Lung (tissue), 11 donors: ENCODE measurements at regions not wholly inside any gene's neighbourhood (a gene's known extent, or its start where the extent isn't known, plus 50 kb on each side); places are given as distances from the start of the nearest gene placed in this dataset.

ENCODE experiments used
- ATAC-seq: fragments of 200-7000 bp; cut with Tn5 transposase; one replicate; pipeline ENCODE4 v1.9.1; 2020; ENCODE audit warnings: moderate number of reproducible peaks; ENCODE audit not compliant: insufficient read depth, low FRiP score
- DNase-seq, 3 donors: peaks; one replicate each; pipeline ENCODE4 v3.0.0-alpha.2; 2013 to 2017
- H3K27ac ChIP-seq, 2 donors: one replicate each; pipeline ENCODE4 v1.5.1; 2013; ENCODE audit warnings: mild to moderate bottlenecking in 2 of 2, moderate library complexity in 2 of 2, control low read depth in 1 of 2, inconsistent platforms in 1 of 2, low read depth in 1 of 2, low read length in 1 of 2
- H3K27me3 ChIP-seq, 3 donors: one replicate each; pipeline ENCODE4 v1.5.1; 2013; ENCODE audit warnings: low read length in 2 of 3; ENCODE audit not compliant: control insufficient read depth in 3 of 3, insufficient read depth in 3 of 3
- H3K36me3 ChIP-seq, 4 donors: one replicate each; pipeline ENCODE4 v1.5.1; 2013; ENCODE audit warnings: low read length in 4 of 4, mild to moderate bottlenecking in 1 of 4, moderate library complexity in 1 of 4; ENCODE audit not compliant: control insufficient read depth in 4 of 4, insufficient read depth in 4 of 4
- H3K4me1 ChIP-seq, 5 donors: one replicate each; pipeline ENCODE4 v1.5.1; 2013; ENCODE audit warnings: low read length in 5 of 5, mild to moderate bottlenecking in 2 of 5, moderate library complexity in 1 of 5; ENCODE audit not compliant: control insufficient read depth in 5 of 5, insufficient read depth in 5 of 5
- H3K4me3 ChIP-seq: one replicate; pipeline ENCODE4 v1.5.1; 2013; ENCODE audit warnings: mild to moderate bottlenecking, control low read depth, moderate library complexity
- H3K9ac ChIP-seq, 2 donors: one replicate each; pipeline ENCODE4 v1.5.1; 2013; ENCODE audit warnings: low read length in 2 of 2, control low read depth in 1 of 2; ENCODE audit not compliant: insufficient read depth in 1 of 2
- H3K9me3 ChIP-seq, 4 donors: one replicate each; pipeline ENCODE4 v1.5.1; 2013; ENCODE audit warnings: low read length in 3 of 4, mild to moderate bottlenecking in 1 of 4, moderate library complexity in 1 of 4; ENCODE audit not compliant: control insufficient read depth in 4 of 4, insufficient read depth in 3 of 4
- CTCF ChIP-seq: IDR thresholded peaks from 2 replicates; pipeline ENCODE4 v1.5.1; 2012; ENCODE audit warnings: mild to moderate bottlenecking; ENCODE audit errors: control extremely low read depth, extremely low read depth
- WGBS, 2 donors: extraction: QIAGEN DNeasy Blood & Tissue Kit; methylation state at CpG; one replicate each; pipeline ENCODE4 v1.1.7; 2013; 5-methylcytosine and 5-hydroxymethylcytosine counted together
- donor health status: control.
- donor health status: control.
- donor health status: Bipolar disorder and iron deficiency.
- donor health status: healthy.
- donor health status: DM: yes; HTN: yes; CAD: no.

- ATAC-seq: no peak
- Histone ChIP-seq H3K36me3 (no peaks in the 10 kb centered on the region), H3K27me3 (no peaks in the 10 kb centered on the region), H3K4me3 (no peak overlapping the region), H3K27ac (no peak overlapping the region), H3K9me3 (no peaks in the 10 kb centered on the region), H3K9ac (no peak overlapping the region), H3K4me1 (no peaks in the 10 kb centered on the region)
- no peak for DNase-seq
- 92 to 95% methylated on average over 3 of the region's 3 CpGs for WGBS, 2 donors
- no peak for TF ChIP-seq CTCF
Observed at GRCh38 chr7:84821671-84822534, 365.0 kb downstream of the SEMA3D start.

DNA sequence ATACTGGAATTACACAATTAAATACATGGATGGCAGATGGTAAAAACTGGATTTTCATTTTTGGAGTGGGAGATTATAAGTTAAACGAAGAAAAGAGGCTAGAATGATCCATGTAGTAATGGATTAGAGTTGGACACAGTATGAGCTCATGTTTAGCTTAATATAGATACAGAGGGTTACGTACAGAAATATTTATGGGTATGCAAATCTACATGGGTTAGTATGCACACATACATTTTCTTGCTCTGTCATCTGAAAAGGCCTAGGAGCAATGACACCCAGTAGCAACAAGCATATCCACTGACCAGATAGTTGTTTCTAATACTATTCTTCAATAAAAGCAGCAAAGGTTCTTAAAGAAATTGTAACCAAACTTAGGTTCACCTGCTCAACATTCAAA is 366.4 kb downstream of the SEMA3D start:
- no peak for TF ChIP-seq CTCF
- DNase-seq: no peak
- whole genome bisulfite sequencing, 2 donors: 47 to 48% methylated on average over 2 of the region's 2 CpGs

GRCh38 chr7:84817016-84817415 is 369.8 kb downstream of the SEMA3D start:
- Histone ChIP-seq H3K4me1 (no peaks in the 10 kb centered on the region), H3K9ac (no peak overlapping the region), H3K27me3 (no peaks in the 10 kb centered on the region), H3K27ac (no peak overlapping the region), H3K9me3 (no peaks in the 10 kb centered on the region), H3K4me3 (no peak overlapping the region), H3K36me3 (no peaks in the 10 kb centered on the region)
- ATAC-seq (no peak), DNase-seq (no peak)
- WGBS, 2 donors: 81 to 89% methylated on average over 1 of the region's 1 CpG
- TF ChIP-seq CTCF: no peak

More for the DNA sequence above, 366.4 kb downstream of the SEMA3D start:
- no peak overlapping the region for H3K27ac ChIP-seq
- H3K9me3 ChIP-seq: no peaks in the 10 kb centered on the region
- no peak overlapping the region for H3K4me3 ChIP-seq
- H3K4me1 ChIP-seq: no peaks in the 10 kb centered on the region
- H3K36me3 ChIP-seq: no peaks in the 10 kb centered on the region
- H3K9ac ChIP-seq: no peak overlapping the region
- ATAC-seq: no peak
- no peaks in the 10 kb centered on the region for H3K27me3 ChIP-seq

DNA sequence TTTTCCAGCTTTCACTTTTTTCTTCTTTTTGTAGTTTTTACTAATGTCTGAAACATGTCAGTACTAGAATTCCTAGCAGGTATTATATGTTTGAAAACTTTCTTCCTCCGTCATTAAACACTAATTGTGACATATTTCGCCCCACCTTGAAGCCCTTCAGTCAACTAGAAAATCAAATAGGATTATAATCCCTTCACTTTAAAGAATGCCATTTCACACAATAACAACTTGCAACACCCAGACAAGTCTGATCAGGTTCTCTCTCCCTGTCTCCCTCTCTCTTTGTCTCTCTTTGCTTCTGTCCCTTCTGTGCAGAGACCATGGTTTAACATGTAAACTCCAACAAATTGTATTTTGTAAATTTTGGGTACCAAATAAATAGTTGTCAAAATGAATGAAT is 373.5 kb downstream of the SEMA3D start:
- no peaks in the 10 kb centered on the region for H3K36me3 ChIP-seq
- no peak overlapping the region for H3K4me3 ChIP-seq
- DNase-seq (no peak), ATAC-seq (no peak)
- H3K9me3 ChIP-seq: no peaks in the 10 kb centered on the region
- WGBS, 2 donors: 87 to 88% methylated on average over 2 of the region's 2 CpGs
- no peak overlapping the region for H3K27ac ChIP-seq
- no peaks in the 10 kb centered on the region for H3K27me3 ChIP-seq
- peaks cover 0 to 9% (median 0%) of the 10 kb centered on the region in 5 donors for H3K4me1 ChIP-seq
- H3K9ac ChIP-seq: no peak overlapping the region
- TF ChIP-seq CTCF: no peak
